ENCODE measurements at regions not wholly inside any gene's neighbourhood (a gene's known extent, or its start where the extent isn't known, plus 50 kb on each side); places are given as distances from the start of the nearest gene placed in this dataset.

GRCh38 chr16:51523400-51523799 is 372.3 kb upstream of the SALL1 start:
- TF ChIP-seq CTCF (IDR thresholded peaks at IDR 0.05; ENCODE audit: low read depth, low read length): no peak
- no peak for TF ChIP-seq EZH2phosphoT487 (IDR thresholded peaks at IDR 0.05; ENCODE audit: low read depth)
